ENCODE measurements at regions not wholly inside any gene's neighbourhood (a gene's known extent, or its start where the extent isn't known, plus 50 kb on each side); places are given as distances from the start of the nearest gene placed in this dataset.

GRCh38 chr4:138919094-138919936, 96.3 kb upstream of the NOCT start:
- TF ChIP-seq FOXP2 (optimal IDR thresholded peaks at IDR 0.05; ENCODE audit: borderline replicate concordance, extremely low read depth, extremely low read length, insufficient read depth) (no peak), SIN3A (IDR thresholded peaks at IDR 0.05; ENCODE audit: borderline replicate concordance, insufficient read depth, low read length) (no peak), POLR2AphosphoS5 (IDR thresholded peaks at IDR 0.05; ENCODE audit: low read depth, low read length) (no peak), TAF1 (IDR thresholded peaks at IDR 0.05; ENCODE audit: borderline replicate concordance, insufficient read depth, low read length) (no peak), REST (IDR thresholded peaks at IDR 0.05; ENCODE audit: insufficient read depth in 1 of 2, low read depth in 2 of 2, low read length in 2 of 2) (no peak)

- TF ChIP-seq SIN3A (IDR thresholded peaks at IDR 0.05; ENCODE audit: borderline replicate concordance, insufficient read depth, low read length) (no peak), TAF1 (IDR thresholded peaks at IDR 0.05; ENCODE audit: borderline replicate concordance, insufficient read depth, low read length) (no peak), REST (IDR thresholded peaks at IDR 0.05; ENCODE audit: insufficient read depth in 1 of 2, low read depth in 2 of 2, low read length in 2 of 2) (no peak), FOXP2 (optimal IDR thresholded peaks at IDR 0.05; ENCODE audit: borderline replicate concordance, extremely low read depth, extremely low read length, insufficient read depth) (no peak), POLR2AphosphoS5 (IDR thresholded peaks at IDR 0.05; ENCODE audit: low read depth, low read length) (no peak)
These were observed 97.3 kb upstream of the NOCT start for GRCh38 chr4:138918169-138918869.

GRCh38 chr4:138916763-138917162, 98.8 kb upstream of the NOCT start:
- TF ChIP-seq POLR2AphosphoS5 (IDR thresholded peaks at IDR 0.05; ENCODE audit: low read depth, low read length) (no peak), TAF1 (IDR thresholded peaks at IDR 0.05; ENCODE audit: borderline replicate concordance, insufficient read depth, low read length) (no peak), FOXP2 (optimal IDR thresholded peaks at IDR 0.05; ENCODE audit: borderline replicate concordance, extremely low read depth, extremely low read length, insufficient read depth) (no peak), REST (IDR thresholded peaks at IDR 0.05; ENCODE audit: insufficient read depth in 1 of 2, low read depth in 2 of 2, low read length in 2 of 2) (no peak), SIN3A (IDR thresholded peaks at IDR 0.05; ENCODE audit: borderline replicate concordance, insufficient read depth, low read length) (no peak)

DNA sequence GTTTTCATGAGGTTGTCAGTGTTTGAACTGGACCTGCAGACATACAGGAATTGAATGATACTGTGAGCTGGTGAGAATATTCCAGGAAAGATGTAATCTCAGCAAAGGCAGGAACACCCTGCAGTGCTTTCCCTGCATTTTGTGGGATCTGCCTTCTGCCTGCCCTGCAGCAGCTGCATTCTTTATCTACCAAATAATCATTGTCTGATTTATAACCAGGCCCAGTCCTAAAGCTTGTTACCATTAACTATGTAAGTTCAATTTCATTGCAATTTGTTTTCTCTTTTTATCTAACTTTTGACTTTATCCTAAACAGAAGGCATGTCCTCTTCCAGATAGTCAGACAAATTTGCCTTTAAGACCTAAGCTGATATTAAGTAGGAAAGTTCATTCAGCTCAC, 99.8 kb upstream of the NOCT start:
- TF ChIP-seq SIN3A (IDR thresholded peaks at IDR 0.05; ENCODE audit: borderline replicate concordance, insufficient read depth, low read length) (no peak), FOXP2 (optimal IDR thresholded peaks at IDR 0.05; ENCODE audit: borderline replicate concordance, extremely low read depth, extremely low read length, insufficient read depth) (no peak), TAF1 (IDR thresholded peaks at IDR 0.05; ENCODE audit: borderline replicate concordance, insufficient read depth, low read length) (no peak), POLR2AphosphoS5 (IDR thresholded peaks at IDR 0.05; ENCODE audit: low read depth, low read length) (no peak), REST (IDR thresholded peaks at IDR 0.05; ENCODE audit: insufficient read depth in 1 of 2, low read depth in 2 of 2, low read length in 2 of 2) (no peak)

Data from PFSK-1 (cell line).